ENCODE measurements at regions not wholly inside any gene's neighbourhood (a gene's known extent, or its start where the extent isn't known, plus 50 kb on each side); places are given as distances from the start of the nearest gene placed in this dataset.

- intact Hi-C loops (cut with micrococcal nuclease) = no loop called here
- no peak overlapping the region for H2AFZ ChIP-seq (ENCODE audit: low read length)
- no TSS peak for BruUV-seq (replicated peaks)
- TF ChIP-seq EZH2 (IDR thresholded peaks at IDR 0.05; ENCODE audit: low read length, unreplicated experiment) (no peak), EZH2phosphoT487 (IDR thresholded peaks at IDR 0.05; ENCODE audit: borderline replicate concordance, low read length) (no peak)
- TF ChIP-seq, protein P1, sequence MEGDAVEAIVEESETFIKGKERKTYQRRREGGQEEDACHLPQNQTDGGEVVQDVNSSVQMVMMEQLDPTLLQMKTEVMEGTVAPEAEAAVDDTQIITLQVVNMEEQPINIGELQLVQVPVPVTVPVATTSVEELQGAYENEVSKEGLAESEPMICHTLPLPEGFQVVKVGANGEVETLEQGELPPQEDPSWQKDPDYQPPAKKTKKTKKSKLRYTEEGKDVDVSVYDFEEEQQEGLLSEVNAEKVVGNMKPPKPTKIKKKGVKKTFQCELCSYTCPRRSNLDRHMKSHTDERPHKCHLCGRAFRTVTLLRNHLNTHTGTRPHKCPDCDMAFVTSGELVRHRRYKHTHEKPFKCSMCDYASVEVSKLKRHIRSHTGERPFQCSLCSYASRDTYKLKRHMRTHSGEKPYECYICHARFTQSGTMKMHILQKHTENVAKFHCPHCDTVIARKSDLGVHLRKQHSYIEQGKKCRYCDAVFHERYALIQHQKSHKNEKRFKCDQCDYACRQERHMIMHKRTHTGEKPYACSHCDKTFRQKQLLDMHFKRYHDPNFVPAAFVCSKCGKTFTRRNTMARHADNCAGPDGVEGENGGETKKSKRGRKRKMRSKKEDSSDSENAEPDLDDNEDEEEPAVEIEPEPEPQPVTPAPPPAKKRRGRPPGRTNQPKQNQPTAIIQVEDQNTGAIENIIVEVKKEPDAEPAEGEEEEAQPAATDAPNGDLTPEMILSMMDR (conservative IDR thresholded peaks at IDR 0.05; ENCODE audit: low read depth, low read length) = no peak
- H3K27me3 ChIP-seq (ENCODE audit: low read length) = no peaks in the 10 kb centered on the region
- no peaks in the 10 kb centered on the region for H3K79me2 ChIP-seq (ENCODE audit: low read length)
- H3K9me2 ChIP-seq (replicated peaks; ENCODE audit: low read length) = no peaks in the 10 kb centered on the region
- H3K9me3 ChIP-seq (ENCODE audit: low read length) = no peaks in the 10 kb centered on the region
- CTCF ChIA-PET = no interaction called here
- no peak overlapping the region for H3K27ac ChIP-seq (ENCODE audit: low read length)
- H3K4me1 ChIP-seq (ENCODE audit: insufficient read depth, low read length) = no peaks in the 10 kb centered on the region
- no peak overlapping the region for H3K9ac ChIP-seq (ENCODE audit: low read length)
- H3K4me2 ChIP-seq (ENCODE audit: low read length) = no peak overlapping the region
- H3F3A ChIP-seq (ENCODE audit: low read length, unreplicated experiment) = no peaks in the 10 kb centered on the region
- POLR2A ChIA-PET (ENCODE audit: unreplicated experiment) = no interaction called here
- DNase-seq = no peak
- no peak for ATAC-seq
- H3K36me3 ChIP-seq (ENCODE audit: low read depth, low read length) = no peaks in the 10 kb centered on the region
- H3K4me3 ChIP-seq (ENCODE audit: low read length) = no peak overlapping the region
- H4K20me1 ChIP-seq (ENCODE audit: low read length) = no peaks in the 10 kb centered on the region
These were observed 70.8 kb downstream of the PCDH7 start for GRCh38 chr4:30790998-30791397.

GRCh38 chr4:30792601-30793000, 72.4 kb downstream of the PCDH7 start:
- Histone ChIP-seq H3K4me2 (ENCODE audit: low read length) (no peak overlapping the region), H3K9me3 (ENCODE audit: low read length) (no peaks in the 10 kb centered on the region), H3K4me3 (ENCODE audit: low read length) (no peak overlapping the region), H3F3A (ENCODE audit: low read length, unreplicated experiment) (no peaks in the 10 kb centered on the region), H2AFZ (ENCODE audit: low read length) (no peak overlapping the region), H3K27ac (ENCODE audit: low read length) (no peak overlapping the region), H3K9ac (ENCODE audit: low read length) (no peak overlapping the region), H3K27me3 (ENCODE audit: low read length) (no peaks in the 10 kb centered on the region), H4K20me1 (ENCODE audit: low read length) (no peaks in the 10 kb centered on the region), H3K9me2 (replicated peaks; ENCODE audit: low read length) (no peaks in the 10 kb centered on the region), H3K36me3 (ENCODE audit: low read depth, low read length) (no peaks in the 10 kb centered on the region), H3K4me1 (ENCODE audit: insufficient read depth, low read length) (no peaks in the 10 kb centered on the region), H3K79me2 (ENCODE audit: low read length) (no peaks in the 10 kb centered on the region)
- DNase-seq = no peak
- POLR2A ChIA-PET (ENCODE audit: unreplicated experiment) = no interaction called here
- intact Hi-C loops (cut with micrococcal nuclease) = no loop called here
- CTCF ChIA-PET = no interaction called here
- BruUV-seq (replicated peaks) = no TSS peak
- ATAC-seq = no peak
- no peak for TF ChIP-seq EZH2 (IDR thresholded peaks at IDR 0.05; ENCODE audit: low read length, unreplicated experiment)
- TF ChIP-seq EZH2phosphoT487 (IDR thresholded peaks at IDR 0.05; ENCODE audit: borderline replicate concordance, low read length) = no peak
- TF ChIP-seq, protein P1 (conservative IDR thresholded peaks at IDR 0.05; ENCODE audit: low read depth, low read length) = no peak

DNA sequence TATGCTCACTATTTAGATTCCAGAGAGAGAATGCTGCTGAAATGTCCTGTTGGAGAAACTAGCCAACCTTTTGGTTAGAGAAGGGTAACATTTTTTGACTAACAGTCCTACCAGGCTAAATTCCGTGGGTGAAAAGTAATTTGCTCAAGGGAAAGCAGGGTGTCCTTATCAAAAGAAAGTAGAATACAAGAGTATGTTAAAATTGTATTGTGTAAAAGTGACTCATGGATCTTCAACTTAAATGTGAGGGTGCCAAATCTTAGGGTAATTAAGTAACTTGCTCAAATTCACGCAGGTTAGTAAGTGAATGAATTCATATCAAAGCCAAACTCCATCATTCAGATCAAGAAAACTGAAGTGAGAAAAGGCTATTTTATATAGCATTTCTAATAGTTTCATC, 81.7 kb downstream of the PCDH7 start:
- H3K4me1 ChIP-seq (ENCODE audit: insufficient read depth, low read length) = peaks cover 9% of the 10 kb centered on the region; the same call in 1 of the 2 replicates
- no peaks in the 10 kb centered on the region for H3K36me3 ChIP-seq (ENCODE audit: low read depth, low read length)
- no peaks in the 10 kb centered on the region for H3K9me3 ChIP-seq (ENCODE audit: low read length)
- TF ChIP-seq EZH2 (IDR thresholded peaks at IDR 0.05; ENCODE audit: low read length, unreplicated experiment) (no peak), EZH2phosphoT487 (IDR thresholded peaks at IDR 0.05; ENCODE audit: borderline replicate concordance, low read length) (no peak)
- TF ChIP-seq, protein P1 (conservative IDR thresholded peaks at IDR 0.05; ENCODE audit: low read depth, low read length) = no peak
- intact Hi-C loops (cut with micrococcal nuclease) = no loop called here
- no peaks in the 10 kb centered on the region for H3K79me2 ChIP-seq (ENCODE audit: low read length)
- no peaks in the 10 kb centered on the region for H4K20me1 ChIP-seq (ENCODE audit: low read length)
- no peak for ATAC-seq
- no peak overlapping the region for H2AFZ ChIP-seq (ENCODE audit: low read length)
- CTCF ChIA-PET = no interaction called here
- no peak overlapping the region for H3K9ac ChIP-seq (ENCODE audit: low read length)
- H3K27me3 ChIP-seq (ENCODE audit: low read length) = no peaks in the 10 kb centered on the region
- no peaks in the 10 kb centered on the region for H3K9me2 ChIP-seq (replicated peaks; ENCODE audit: low read length)
- peak overlapping the region; percentile 23; the same call in 1 of the 2 replicates for H3K27ac ChIP-seq (ENCODE audit: low read length)
- no TSS peak for BruUV-seq (replicated peaks)
- no peak for DNase-seq
- no peaks in the 10 kb centered on the region for H3F3A ChIP-seq (ENCODE audit: low read length, unreplicated experiment)
- no peak overlapping the region for H3K4me2 ChIP-seq (ENCODE audit: low read length)
- H3K4me3 ChIP-seq (ENCODE audit: low read length) = no peak overlapping the region
- POLR2A ChIA-PET (ENCODE audit: unreplicated experiment) = no interaction called here
